B cell (primary cell): ENCODE measurements at regions not wholly inside any gene's neighbourhood (a gene's known extent, or its start where the extent isn't known, plus 50 kb on each side); places are given as distances from the start of the nearest gene placed in this dataset.

Experiments used
- ATAC-seq: fragments of 200-7000 bp; cut with Tn5 transposase; one replicate; pipeline ENCODE4 v1.10.0; 2021; ENCODE audit warnings: low read depth, mild to moderate bottlenecking, moderate number of reproducible peaks, moderate library complexity
- CTCF ChIA-PET: fragments of 350-600 bp; sonication (Branson Sonifier 250); formaldehyde crosslinking; loops from one replicate; lab custom pipeline; 2021; ENCODE audit warnings: antibody characterized with exemption, inconsistent platforms; lab: Charles Lee
- POLR2A ChIA-PET: fragments of 350-600 bp; sonication (Branson Sonifier 250); formaldehyde crosslinking; loops from one replicate; lab custom pipeline; 2021; ENCODE audit warnings: antibody characterized with exemption; lab: Charles Lee
- DNase-seq: peaks from one replicate; pipeline ENCODE4 v3.0.0; 2013
- H2AFZ ChIP-seq: 2 replicates; pipeline ENCODE4 v1.6.1; 2012; ENCODE audit warnings: mild to moderate bottlenecking, low read depth, low read length; ENCODE audit not compliant: insufficient read depth, poor library complexity, severe bottlenecking
- H3K27ac ChIP-seq, 2 donors: 1 replicate in 1 of 2; 2 replicates in 1 of 2; pipeline ENCODE4 v1.5.1; 2012 to 2013; ENCODE audit warnings: low read length in 2 of 2, mild to moderate bottlenecking in 2 of 2, moderate library complexity in 1 of 2
- H3K27me3 ChIP-seq, 4 experiments: fragments of 200-600 bp in 1 of 4; sonication (generic) in 1 of 4; replicated peaks in 1 of 4; 1 replicate in 2 of 4; 2 replicates in 2 of 4; pipeline versions ENCODE4 v1.6.1 to v1.7.0; 2013 to 2016; ENCODE audit warnings: low read length in 3 of 4, mild to moderate bottlenecking in 2 of 4, mixed read lengths in 1 of 4, moderate library complexity in 1 of 4; ENCODE audit not compliant: insufficient read depth in 4 of 4, control insufficient read depth in 3 of 4; ENCODE audit errors: control extremely low read depth in 1 of 4
- H3K36me3 ChIP-seq, 2 experiments: replicated peaks in 1 of 2; 1 replicate in 1 of 2; 2 replicates in 1 of 2; pipeline versions ENCODE4 v1.6.1 to v1.7.1; 2013; ENCODE audit warnings: low read length in 1 of 2; ENCODE audit not compliant: insufficient read depth in 2 of 2, control insufficient read depth in 1 of 2; ENCODE audit errors: control extremely low read depth in 1 of 2, extremely low read depth in 1 of 2
- H3K4me1 ChIP-seq, 2 donors: fragments of 200-600 bp in 1 of 2; sonication (generic) in 1 of 2; 1 replicate in 1 of 2; 2 replicates in 1 of 2; pipeline versions ENCODE4 v1.5.1 to v1.6.1; 2013 to 2017; ENCODE audit warnings: low read length in 2 of 2; ENCODE audit not compliant: control insufficient read depth in 2 of 2, insufficient read depth in 2 of 2
- H3K4me2 ChIP-seq: replicated peaks from 2 replicates; pipeline ENCODE3; 2012; ENCODE audit warnings: mild to moderate bottlenecking, low read depth, low read length; ENCODE audit not compliant: poor library complexity, severe bottlenecking
- H3K4me3 ChIP-seq, 5 experiments: fragments of 200-600 bp in 1 of 5; sonication (generic) in 1 of 5; 1 replicate in 3 of 5; 2 replicates in 2 of 5; pipeline versions ENCODE4 v1.5.1 to v1.7.0; 2011 to 2016; ENCODE audit warnings: low read length in 4 of 5, mild to moderate bottlenecking in 4 of 5, low read depth in 2 of 5, control low read depth in 1 of 5, moderate library complexity in 1 of 5; ENCODE audit not compliant: insufficient read depth in 1 of 5; ENCODE audit errors: control extremely low read depth in 1 of 5, extremely low read depth in 1 of 5
- H3K79me2 ChIP-seq: fragments of 200-600 bp; sonication (generic); one replicate; pipeline ENCODE4 v1.6.0; 2016; ENCODE audit warnings: low read length; ENCODE audit not compliant: control insufficient read depth, insufficient read depth
- H3K9ac ChIP-seq: fragments of 200-600 bp; sonication (generic); 2 replicates; pipeline ENCODE4 v1.6.1; 2017; ENCODE audit warnings: mild to moderate bottlenecking, low read length, moderate library complexity
- H3K9me3 ChIP-seq, 3 donors: one replicate each; pipeline versions ENCODE4 v1.6.1 to v1.7.1; 2013; ENCODE audit warnings: low read length in 2 of 3; ENCODE audit not compliant: control insufficient read depth in 2 of 3, insufficient read depth in 1 of 3; ENCODE audit errors: control extremely low read depth in 1 of 3
- H4K20me1 ChIP-seq: 2 replicates; pipeline ENCODE4 v1.6.0; 2012; ENCODE audit warnings: mild to moderate bottlenecking, low read length; ENCODE audit not compliant: insufficient read depth, control insufficient read depth, poor library complexity, severe bottlenecking
- H3K27ac Mint-ChIP-seq: one replicate; pipeline ENCODE4 v1.8.0; 2021; ENCODE audit warnings: mixed read lengths
- H3K27me3 Mint-ChIP-seq: one replicate; pipeline ENCODE4 v1.8.0; 2021; ENCODE audit warnings: mixed read lengths
- H3K4me1 Mint-ChIP-seq: one replicate; pipeline ENCODE4 v1.8.0; 2021; ENCODE audit warnings: mixed read lengths
- H3K4me3 Mint-ChIP-seq: one replicate; pipeline ENCODE4 v1.8.0; 2021; ENCODE audit warnings: mixed read lengths
- H3K9me3 Mint-ChIP-seq: one replicate; pipeline ENCODE4 v1.8.0; 2022; ENCODE audit warnings: mixed read lengths; ENCODE audit not compliant: insufficient read depth
- EZH2 ChIP-seq: IDR thresholded peaks from 2 replicates; pipeline ENCODE4 v1.6.1; 2012; ENCODE audit warnings: borderline replicate concordance, low read depth, mild to moderate bottlenecking, moderate library complexity, low read length; ENCODE audit not compliant: insufficient read depth, poor library complexity, severe bottlenecking
- WGBS: methylation state at CpG from one replicate; pipeline ENCODE4 v1.1.5; 2013; ENCODE audit warnings: missing lambda C conversion rate; ENCODE audit not compliant: insufficient coverage; 5-methylcytosine and 5-hydroxymethylcytosine counted together
- intact Hi-C: fragments of 100-400 bp; cut with micrococcal nuclease; formaldehyde crosslinking; loops from one replicate; pipeline ENCODE4 v1.10.0; 2022
- TF ChIP-seq, protein P1 (sequence below): fragments of 200-600 bp; IDR thresholded peaks from one replicate; pipeline ENCODE4 v1.8.0; 2022; ENCODE audit warnings: antibody characterized with exemption, mild to moderate bottlenecking

DNA sequence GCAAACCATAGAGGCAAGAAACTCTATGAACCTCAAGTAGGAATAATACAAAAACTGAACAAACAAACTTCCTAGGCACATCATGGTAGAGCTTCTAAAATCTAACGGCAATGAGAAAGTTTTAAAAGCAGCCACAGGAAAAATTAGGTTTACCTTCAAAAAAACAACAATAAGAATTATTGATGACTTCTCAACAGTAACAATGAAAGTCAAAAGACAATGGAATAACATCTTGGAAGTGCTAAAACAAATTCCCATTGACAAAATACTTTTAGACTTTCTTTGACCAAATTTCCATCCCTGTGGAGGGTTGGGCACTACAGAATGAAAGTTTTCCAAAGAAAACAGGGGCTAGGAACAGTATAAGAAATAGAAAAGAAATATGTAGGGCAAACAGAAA is 222.9 kb upstream of the ERCC4 start:
- Histone ChIP-seq H3K79me2 (no peaks in the 10 kb centered on the region), H3K4me1 (no peaks in the 10 kb centered on the region), H3K27ac (no peak overlapping the region), H4K20me1 (no peaks in the 10 kb centered on the region), H3K27me3 (no peaks in the 10 kb centered on the region), H3K9me3 (peaks cover 4 to 15% (median 4%) of the 10 kb centered on the region in 3 donors), H3K9ac (no peak overlapping the region), H3K36me3 (no peaks in the 10 kb centered on the region), H3K4me2 (no peak overlapping the region), H2AFZ (no peak overlapping the region), H3K4me3 (no peak overlapping the region)
- H3K27me3 Mint-ChIP-seq: no peaks in the 10 kb centered on the region
- ChIA-PET POLR2A (no interaction called here), CTCF (no interaction called here)
- no peaks in the 10 kb centered on the region for H3K4me1 Mint-ChIP-seq
- no peak for ATAC-seq
- DNase-seq: no peak
- no peak overlapping the region for H3K27ac Mint-ChIP-seq
- no peak overlapping the region for H3K4me3 Mint-ChIP-seq
- WGBS: no CpG with 5 or more reads among the region's 1 CpG
- peaks cover 13% of the 10 kb centered on the region for H3K9me3 Mint-ChIP-seq
- TF ChIP-seq, protein P1, sequence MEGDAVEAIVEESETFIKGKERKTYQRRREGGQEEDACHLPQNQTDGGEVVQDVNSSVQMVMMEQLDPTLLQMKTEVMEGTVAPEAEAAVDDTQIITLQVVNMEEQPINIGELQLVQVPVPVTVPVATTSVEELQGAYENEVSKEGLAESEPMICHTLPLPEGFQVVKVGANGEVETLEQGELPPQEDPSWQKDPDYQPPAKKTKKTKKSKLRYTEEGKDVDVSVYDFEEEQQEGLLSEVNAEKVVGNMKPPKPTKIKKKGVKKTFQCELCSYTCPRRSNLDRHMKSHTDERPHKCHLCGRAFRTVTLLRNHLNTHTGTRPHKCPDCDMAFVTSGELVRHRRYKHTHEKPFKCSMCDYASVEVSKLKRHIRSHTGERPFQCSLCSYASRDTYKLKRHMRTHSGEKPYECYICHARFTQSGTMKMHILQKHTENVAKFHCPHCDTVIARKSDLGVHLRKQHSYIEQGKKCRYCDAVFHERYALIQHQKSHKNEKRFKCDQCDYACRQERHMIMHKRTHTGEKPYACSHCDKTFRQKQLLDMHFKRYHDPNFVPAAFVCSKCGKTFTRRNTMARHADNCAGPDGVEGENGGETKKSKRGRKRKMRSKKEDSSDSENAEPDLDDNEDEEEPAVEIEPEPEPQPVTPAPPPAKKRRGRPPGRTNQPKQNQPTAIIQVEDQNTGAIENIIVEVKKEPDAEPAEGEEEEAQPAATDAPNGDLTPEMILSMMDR: no peak
- TF ChIP-seq EZH2: no peak
- intact Hi-C loops: no loop called here

DNA sequence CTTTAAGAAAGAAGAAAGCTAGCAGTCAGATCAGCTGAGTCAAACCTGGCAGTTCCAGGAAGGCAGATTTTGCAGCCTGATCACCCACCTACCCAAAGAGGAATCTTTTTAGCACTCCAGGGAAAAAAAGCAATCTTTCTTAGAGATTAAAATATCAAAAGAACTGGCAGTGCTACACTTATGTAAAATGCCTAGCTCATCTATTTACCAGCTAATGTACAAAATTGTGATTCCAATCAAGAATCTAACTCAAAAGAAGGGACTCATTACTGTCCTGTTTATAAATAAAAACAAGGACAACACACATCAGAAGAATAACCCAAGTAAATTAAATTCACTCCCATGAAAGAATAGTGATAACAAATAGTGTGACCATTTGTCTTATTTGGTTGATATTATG is 222.4 kb upstream of the ERCC4 start:
- TF ChIP-seq, protein P1: no peak
- TF ChIP-seq EZH2: no peak
- peaks cover 4 to 13% (median 4%) of the 10 kb centered on the region in 3 donors for H3K9me3 ChIP-seq
- no peak overlapping the region for H2AFZ ChIP-seq
- no peaks in the 10 kb centered on the region for H3K79me2 ChIP-seq
- Mint-ChIP-seq H3K4me3 (no peak overlapping the region), H3K9me3 (peaks cover 12% of the 10 kb centered on the region), H3K4me1 (no peaks in the 10 kb centered on the region), H3K27me3 (no peaks in the 10 kb centered on the region), H3K27ac (no peak overlapping the region)
- no peak for ATAC-seq
- no peak overlapping the region for H3K4me3 ChIP-seq
- no peak overlapping the region for H3K27ac ChIP-seq
- H4K20me1 ChIP-seq: no peaks in the 10 kb centered on the region
- ChIA-PET CTCF (interaction anchor here (0.6 kb wide), 1 partner anchor 444 kb away, joined by 3 read pairs; no protein-coding TSS in a partner anchor), POLR2A (no interaction called here)
- H3K36me3 ChIP-seq: no peaks in the 10 kb centered on the region
- H3K4me2 ChIP-seq: no peak overlapping the region
- H3K27me3 ChIP-seq: no peaks in the 10 kb centered on the region
- H3K9ac ChIP-seq: no peak overlapping the region
- H3K4me1 ChIP-seq: no peaks in the 10 kb centered on the region
- no peak for DNase-seq
- intact Hi-C loops: no loop called here
